ENCODE measurements at regions not wholly inside any gene's neighbourhood (a gene's known extent, or its start where the extent isn't known, plus 50 kb on each side); places are given as distances from the start of the nearest gene placed in this dataset.

- no peak for TF ChIP-seq CTCF (IDR thresholded peaks at IDR 0.05 in 8 of 11, conservative IDR thresholded peaks at IDR 0.05 in 3 of 11)
- TF ChIP-seq POLR2A (IDR thresholded peaks at IDR 0.05), result no peak
These were observed 83.9 kb upstream of the LRPPRC start for GRCh38 chr2:44079686-44080085.
